Epithelial cell of esophagus (primary cell): ENCODE measurements at regions not wholly inside any gene's neighbourhood (a gene's known extent, or its start where the extent isn't known, plus 50 kb on each side); places are given as distances from the start of the nearest gene placed in this dataset.
"Not testable (repeated sequence)": the region's sequence is repeated elsewhere in the genome, so short reads cannot be mapped to it uniquely, and the experiment has no call there.

Experiments
- DNase-seq: peaks from one replicate; pipeline ENCODE4 v3.0.0; 2010; ENCODE audit warnings: low read depth
- H3K4me3 ChIP-seq: 2 replicates; pipeline ENCODE4 v1.5.1; 2011; ENCODE audit warnings: mild to moderate bottlenecking, low read length, control low read depth
- CTCF ChIP-seq: IDR thresholded peaks from 2 replicates; pipeline ENCODE4 v1.5.1; 2011; ENCODE audit warnings: low read depth, mild to moderate bottlenecking, low read length, control low read depth, inconsistent platforms; ENCODE audit not compliant: insufficient read depth; ENCODE audit errors: missing control alignments

GRCh38 chr7:91720260-91720937 lies 160.1 kb downstream of the MTERF1 start:
- TF ChIP-seq CTCF: no peak
- DNase-seq: peak; percentile 85
- H3K4me3 ChIP-seq: no peak overlapping the region

- no peak overlapping the region for H3K4me3 ChIP-seq
- DNase-seq: peak; percentile 13
- no peak for TF ChIP-seq CTCF
These were observed 157.7 kb downstream of the MTERF1 start for GRCh38 chr7:91722831-91723230.

GRCh38 chr7:91729046-91729445 lies 151.5 kb downstream of the MTERF1 start:
- H3K4me3 ChIP-seq, DNase-seq: not testable (repeated sequence)

- DNase-seq: no peak
- H3K4me3 ChIP-seq: no peak overlapping the region
- TF ChIP-seq CTCF: no peak
These were observed 148.5 kb downstream of the MTERF1 start for GRCh38 chr7:91731976-91732375.

- DNase-seq: no peak
- TF ChIP-seq CTCF: no peak
- no peak overlapping the region for H3K4me3 ChIP-seq
These were observed 131.1 kb downstream of the MTERF1 start for GRCh38 chr7:91749418-91749817.

- no peak for DNase-seq
- H3K4me3 ChIP-seq: no peak overlapping the region
- TF ChIP-seq CTCF: no peak
These were observed 130.4 kb downstream of the MTERF1 start for GRCh38 chr7:91750091-91750490.

GRCh38 chr7:91752102-91752501 lies 128.4 kb downstream of the MTERF1 start:
- no peak overlapping the region for H3K4me3 ChIP-seq
- TF ChIP-seq CTCF: no peak
- DNase-seq: peak; percentile 9

- DNase-seq, H3K4me3 ChIP-seq: not testable (repeated sequence)
These were observed 126.2 kb downstream of the MTERF1 start for GRCh38 chr7:91754280-91754679.

- H3K4me3 ChIP-seq, DNase-seq: not testable (repeated sequence)
These were observed 125.4 kb downstream of the MTERF1 start for GRCh38 chr7:91755121-91755520.
